HG03045 (cell line): ENCODE measurements at regions not wholly inside any gene's neighbourhood (a gene's known extent, or its start where the extent isn't known, plus 50 kb on each side); places are given as distances from the start of the nearest gene placed in this dataset.

Experiments
- ATAC-seq: cut with Tn5 transposase; IDR thresholded peaks from one replicate; pipeline ENCODE4 v1.9.1; 2021; ENCODE audit warnings: mild to moderate bottlenecking, moderate library complexity; ENCODE audit not compliant: unreplicated experiment

GRCh38 chr16:86306011-86306644 is 204.2 kb upstream of the FOXF1 start:
- ATAC-seq: no peak

DNA sequence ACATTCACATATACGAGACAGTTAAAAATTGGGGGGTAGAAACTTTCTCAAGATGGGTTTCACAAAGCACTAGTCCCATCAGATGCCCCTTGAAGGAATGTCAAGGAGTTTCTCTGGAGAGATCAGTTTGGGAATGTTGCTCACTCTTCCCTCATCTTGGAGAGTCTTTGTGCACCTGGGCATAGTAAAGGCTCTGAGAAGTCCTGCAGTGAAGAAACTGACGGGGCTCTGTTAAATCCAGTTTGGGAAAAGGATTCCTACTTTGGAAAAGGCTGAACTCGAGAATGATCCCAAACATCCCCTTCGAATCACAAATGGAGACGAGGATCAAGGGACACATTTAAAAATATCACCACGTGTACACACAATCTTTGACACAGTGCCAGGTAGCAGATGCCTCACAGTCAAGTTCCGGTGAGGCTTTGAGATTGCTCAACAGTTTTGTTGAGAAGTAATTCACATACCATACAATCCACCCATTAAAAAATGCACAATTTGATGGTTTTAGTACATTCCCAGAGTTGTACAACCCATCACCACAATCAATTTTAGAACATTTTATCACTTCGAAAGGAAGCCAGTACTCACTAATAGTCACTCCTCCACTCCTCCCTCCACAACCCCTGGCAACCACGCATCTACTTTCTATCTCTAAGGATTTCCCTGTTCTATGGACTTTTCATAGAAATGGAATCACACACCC is 203.4 kb upstream of the FOXF1 start:
- no peak for ATAC-seq

GRCh38 chr16:86307514-86307903 is 202.8 kb upstream of the FOXF1 start:
- no peak for ATAC-seq

DNA sequence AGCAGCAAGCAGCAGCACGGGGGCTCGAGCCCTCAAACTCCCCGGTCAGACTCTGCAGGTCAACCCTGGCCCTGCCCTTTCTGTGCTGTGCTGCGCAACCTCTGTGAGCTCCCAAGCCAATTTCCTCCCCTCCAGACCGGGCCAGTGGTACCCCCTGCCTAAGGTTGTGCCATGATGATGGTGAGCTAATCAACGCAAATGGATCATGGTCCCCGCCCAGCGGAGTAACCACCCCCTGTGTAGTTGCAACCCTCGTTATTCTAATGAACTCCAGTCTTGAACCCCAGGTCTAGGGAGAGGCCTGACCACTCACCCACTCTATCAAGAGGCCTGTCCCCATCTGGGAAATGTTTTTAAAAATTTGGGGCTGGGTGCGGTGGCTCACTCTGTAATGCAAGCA is 201.8 kb upstream of the FOXF1 start:
- no peak for ATAC-seq

GRCh38 chr16:86313631-86314030 is 196.7 kb upstream of the FOXF1 start:
- no peak for ATAC-seq

DNA sequence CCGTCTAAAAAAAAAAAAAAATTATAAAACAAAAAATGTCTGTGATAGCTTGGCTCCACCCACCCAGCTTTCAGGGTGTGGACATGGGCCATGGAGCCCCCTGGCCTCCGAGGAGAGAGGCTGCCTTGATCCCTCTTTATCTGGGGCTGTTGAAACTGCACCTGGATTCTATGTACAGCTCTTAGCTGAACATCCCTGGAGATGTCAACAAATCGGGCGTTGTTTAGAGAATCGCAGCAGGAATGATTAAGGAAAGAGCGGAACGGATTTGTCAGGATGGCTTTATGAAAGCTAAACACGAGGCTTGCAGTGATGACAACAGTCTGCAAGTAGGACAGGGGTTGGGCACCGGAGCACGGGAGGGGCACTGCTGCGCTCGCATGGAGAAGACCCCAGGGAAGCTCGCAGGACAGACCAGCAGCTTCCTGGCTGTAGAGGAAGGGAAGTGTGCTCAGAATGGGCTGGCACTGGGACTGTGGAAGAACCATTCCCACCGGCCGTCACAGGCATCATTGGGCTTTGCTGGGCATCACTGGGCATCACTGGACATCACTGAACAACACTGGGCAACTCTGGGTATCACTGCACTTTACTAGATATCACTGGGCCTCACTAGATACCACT is 195.8 kb upstream of the FOXF1 start:
- no peak for ATAC-seq

DNA sequence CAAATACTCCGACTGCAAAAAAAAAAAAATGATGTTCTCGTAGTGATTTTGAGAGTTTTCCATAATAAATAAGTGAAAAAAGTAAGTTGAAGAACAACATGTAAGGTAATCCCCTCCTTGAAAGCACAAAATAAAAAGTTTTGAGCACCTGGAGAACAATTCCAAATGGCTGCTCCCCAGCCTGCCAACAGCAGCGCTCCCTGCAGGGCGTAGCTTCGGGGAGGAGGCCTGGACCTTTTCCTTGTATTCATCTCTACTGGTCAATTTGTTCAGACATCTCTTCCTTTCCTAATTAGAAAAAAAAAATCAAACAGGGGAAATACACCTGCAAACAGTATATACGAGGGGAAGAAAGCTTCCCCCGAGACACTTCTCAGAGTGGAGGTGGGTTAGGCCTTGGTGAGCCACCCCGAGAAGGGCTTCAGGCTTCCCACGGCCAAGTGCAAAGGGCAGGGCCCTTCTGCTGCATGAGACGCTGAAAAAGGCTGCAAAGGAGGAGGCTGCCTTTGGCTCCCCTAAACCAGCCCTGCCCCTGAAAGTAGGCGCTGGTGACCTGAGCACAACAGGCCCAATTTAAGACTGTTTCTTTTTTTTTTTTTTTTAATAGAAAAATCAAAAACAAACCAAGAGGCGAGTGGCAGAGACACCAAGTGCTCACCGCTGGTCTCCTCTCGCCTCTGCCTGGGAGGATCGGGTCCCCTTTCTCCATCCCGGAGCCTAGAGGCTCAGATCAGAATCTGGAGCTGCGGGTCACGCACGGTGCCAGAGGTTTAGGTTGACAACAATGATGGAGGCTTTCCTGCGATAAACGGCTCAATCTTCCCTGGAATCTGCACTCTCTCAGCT is 193.1 kb upstream of the FOXF1 start:
- ATAC-seq: no peak

GRCh38 chr16:86317813-86318650 is 192.3 kb upstream of the FOXF1 start:
- no peak for ATAC-seq

DNA sequence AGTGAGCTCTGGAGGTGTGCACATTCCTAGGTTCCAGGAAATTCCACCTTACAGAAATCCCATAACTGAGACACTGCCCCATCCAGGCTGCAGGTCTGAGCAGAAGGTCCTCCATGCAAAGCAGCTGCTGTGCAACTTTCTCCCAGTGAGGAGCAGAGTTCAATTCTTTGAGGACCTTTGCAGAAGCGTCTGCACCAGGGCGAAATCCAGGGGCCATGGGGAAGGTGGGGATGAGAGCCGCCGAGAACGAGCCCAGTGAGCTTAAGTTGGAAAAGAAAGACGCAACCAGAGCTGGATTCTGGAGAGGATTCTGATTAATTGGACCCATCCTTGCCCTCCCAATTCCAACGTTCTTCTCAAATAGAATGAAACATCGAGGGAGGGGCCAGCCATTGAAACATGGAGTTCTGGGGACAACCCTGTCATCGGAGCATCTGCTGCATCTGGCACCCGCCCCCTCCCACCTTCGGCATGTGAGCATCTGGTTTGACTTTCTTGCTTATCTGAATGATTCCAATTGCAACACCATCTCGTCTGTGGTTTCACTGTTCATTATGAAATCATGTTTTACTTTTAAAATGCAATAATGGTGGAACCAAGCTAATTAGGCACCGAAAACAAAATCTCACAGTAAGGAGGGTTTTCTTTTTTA is 190.6 kb upstream of the FOXF1 start:
- no peak for ATAC-seq

DNA sequence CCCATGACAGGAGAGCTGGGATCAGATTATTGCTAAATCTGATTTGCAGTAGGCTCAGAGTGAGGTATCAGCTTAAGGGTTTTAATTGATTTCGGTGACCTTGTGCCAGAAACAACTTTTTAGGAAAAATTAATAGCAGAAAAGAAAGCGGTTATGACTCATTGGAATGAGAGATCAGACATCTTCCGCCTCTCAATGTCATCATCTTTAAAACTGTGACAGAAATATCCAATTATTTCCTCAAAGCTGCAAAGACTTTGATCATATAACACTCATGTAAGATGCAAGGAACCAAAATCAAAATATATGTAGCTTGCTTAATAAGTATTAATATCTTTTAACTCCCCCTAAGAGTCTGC is 190.1 kb upstream of the FOXF1 start:
- no peak for ATAC-seq

DNA sequence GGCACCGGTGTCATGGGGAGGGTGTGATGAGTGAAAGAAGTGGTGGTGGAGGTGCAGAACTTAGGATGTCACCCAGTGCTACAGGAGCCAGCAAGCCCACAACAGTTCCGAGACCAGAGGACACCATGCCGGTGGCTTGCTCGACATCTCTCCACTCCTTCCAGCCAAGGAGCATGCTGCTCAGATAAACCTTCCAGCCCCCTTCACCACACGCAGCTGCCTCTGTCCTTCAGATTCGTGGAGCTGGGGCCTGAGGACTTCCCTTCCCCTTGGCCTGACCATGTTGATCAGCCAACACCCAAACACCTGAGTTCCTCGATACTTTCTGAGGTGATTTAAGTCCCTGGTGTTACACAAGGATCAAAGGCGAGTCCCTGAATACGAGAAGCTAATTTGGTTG is 188.8 kb upstream of the FOXF1 start:
- ATAC-seq: no peak

DNA sequence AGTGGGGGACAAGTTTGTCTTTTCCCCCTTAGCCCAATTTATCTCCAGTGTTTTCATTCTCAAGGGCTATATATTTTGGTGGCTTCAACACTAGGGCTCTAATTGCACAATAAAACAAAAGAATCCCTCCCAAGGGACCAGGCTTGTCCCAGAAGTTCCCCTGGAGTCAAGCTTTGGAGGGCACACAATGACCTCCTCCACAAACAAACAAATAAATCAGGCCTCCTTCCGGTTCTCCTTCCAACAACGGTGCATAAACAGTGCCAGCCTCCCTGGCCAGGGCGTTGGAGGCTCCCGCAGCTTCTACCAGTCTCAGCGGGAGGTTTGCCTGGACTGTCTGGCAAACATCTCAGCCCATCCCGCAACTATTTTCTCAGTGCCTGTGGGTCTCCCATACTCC is 188.0 kb upstream of the FOXF1 start:
- no peak for ATAC-seq

- no peak for ATAC-seq
These were observed 187.5 kb upstream of the FOXF1 start for GRCh38 chr16:86322806-86323205.

- ATAC-seq: no peak
These were observed 186.0 kb upstream of the FOXF1 start for GRCh38 chr16:86324320-86324719.

GRCh38 chr16:86325360-86325759 is 185.0 kb upstream of the FOXF1 start:
- no peak for ATAC-seq

DNA sequence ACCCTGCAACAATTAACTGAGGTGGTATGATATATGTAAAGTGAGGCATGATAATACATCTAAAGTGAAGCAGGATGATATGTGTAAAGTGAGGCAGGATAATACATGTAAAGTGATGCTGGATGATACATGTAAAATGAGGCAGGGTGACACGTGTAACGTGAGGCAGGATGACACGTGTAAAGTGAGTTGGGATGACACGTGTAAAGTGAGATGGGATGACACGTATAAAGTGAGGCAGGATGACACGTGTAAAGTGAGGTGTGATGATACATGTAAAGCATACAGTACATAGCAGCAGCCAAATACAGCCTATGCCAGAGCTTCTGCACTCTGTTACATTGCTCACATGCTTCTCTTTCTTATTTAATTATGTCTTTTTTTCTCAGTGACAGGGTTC is 184.4 kb upstream of the FOXF1 start:
- no peak for ATAC-seq

DNA sequence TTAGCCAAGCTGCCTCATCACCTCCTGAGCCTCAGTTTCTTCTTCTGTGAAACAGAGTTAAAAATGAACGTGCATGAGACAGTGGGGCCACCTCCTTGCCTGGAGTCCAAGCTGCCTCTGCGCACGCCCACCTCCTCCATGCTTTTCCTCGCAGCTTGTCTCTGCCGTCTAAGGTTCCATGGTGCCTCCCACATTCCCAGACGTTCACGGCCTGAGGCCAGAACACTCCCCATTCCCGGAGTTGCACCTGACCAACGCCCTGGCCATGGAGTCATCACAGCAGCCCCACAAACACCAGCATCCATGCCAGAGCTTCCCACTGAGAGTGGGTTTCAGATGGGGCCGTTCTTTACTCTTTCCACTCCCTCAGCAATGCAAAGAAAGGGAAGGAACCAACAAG is 183.0 kb upstream of the FOXF1 start:
- ATAC-seq: no peak

DNA sequence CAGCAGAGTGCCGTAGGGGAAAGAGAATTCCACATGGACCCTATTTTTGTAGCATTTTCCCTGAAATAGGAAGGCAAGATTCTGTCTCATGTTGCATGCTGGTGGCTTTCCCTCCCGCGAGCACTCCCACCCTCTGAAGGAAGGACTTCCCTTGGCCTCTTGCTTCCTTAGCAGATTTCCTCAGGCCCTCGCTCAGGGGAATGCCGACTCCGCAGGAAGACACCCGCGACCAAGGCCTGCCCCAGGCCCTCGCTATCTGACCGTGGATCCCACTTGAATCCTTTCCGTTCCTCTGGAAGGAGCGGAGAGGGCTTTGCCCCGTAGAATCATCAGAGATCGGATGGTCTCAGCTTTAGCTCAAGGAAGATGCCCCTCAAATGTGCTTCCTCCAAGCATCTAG is 179.4 kb upstream of the FOXF1 start:
- ATAC-seq: no peak

DNA sequence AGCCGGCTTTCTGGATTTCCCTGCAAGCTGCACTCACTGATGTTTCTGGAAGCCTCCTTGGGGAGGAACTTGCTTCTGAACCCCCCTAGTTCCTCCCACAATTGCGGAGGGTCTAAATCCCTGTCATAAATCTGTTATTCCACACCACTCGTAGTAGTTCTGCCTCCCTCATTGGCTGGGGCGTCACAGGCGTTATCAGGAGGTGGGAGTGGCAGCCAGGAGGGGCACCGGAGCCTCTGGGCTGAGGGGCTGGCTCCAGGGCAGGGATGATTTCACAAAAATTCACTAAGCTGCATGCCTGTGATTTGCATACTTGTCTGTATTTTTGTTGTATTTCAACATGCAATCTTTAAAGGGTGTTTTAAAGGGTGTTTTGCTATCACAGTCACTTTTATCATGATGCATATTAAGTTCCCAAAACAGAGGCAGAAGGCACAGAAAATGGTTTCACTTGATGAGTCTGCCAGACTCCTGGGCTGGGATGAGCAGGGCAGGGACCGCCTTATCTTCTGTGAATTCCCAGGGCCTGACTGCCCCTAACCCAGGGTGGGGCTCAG is 176.2 kb upstream of the FOXF1 start:
- ATAC-seq: no peak
